NCI-H146 treated with DMSO at 0.1 percent for 48 hours (cell line): ENCODE measurements at regions not wholly inside any gene's neighbourhood (a gene's known extent, or its start where the extent isn't known, plus 50 kb on each side); places are given as distances from the start of the nearest gene placed in this dataset.
"Not testable (repeated sequence)": the region's sequence is repeated elsewhere in the genome, so short reads cannot be mapped to it uniquely, and the experiment has no call there.

Experiments used
- DNase-seq: peaks from one replicate; lab custom pipeline; 2025; ENCODE audit not compliant: unreplicated experiment; lab: John Stamatoyannopoulos, UW

GRCh38 chr2:228367356-228367755, 185.9 kb upstream of the SPHKAP start:
- no peak for DNase-seq

GRCh38 chr2:228359473-228359872, 178.0 kb upstream of the SPHKAP start:
- DNase-seq = no peak

GRCh38 chr2:228355897-228356296, 174.4 kb upstream of the SPHKAP start:
- no peak for DNase-seq

- DNase-seq = not testable (repeated sequence)
Observed at GRCh38 chr2:228352980-228353379, 171.5 kb upstream of the SPHKAP start.

- no peak for DNase-seq
Observed at GRCh38 chr2:228352048-228352447, 170.6 kb upstream of the SPHKAP start.

- DNase-seq = no peak
Observed at GRCh38 chr2:228348516-228349064, 167.1 kb upstream of the SPHKAP start.

GRCh38 chr2:228344531-228344930, 163.0 kb upstream of the SPHKAP start:
- DNase-seq = no peak

GRCh38 chr2:228339525-228339924, 158.0 kb upstream of the SPHKAP start:
- no peak for DNase-seq

GRCh38 chr2:228334180-228334579, 152.7 kb upstream of the SPHKAP start:
- no peak for DNase-seq

GRCh38 chr2:228329282-228329681, 147.8 kb upstream of the SPHKAP start:
- no peak for DNase-seq

GRCh38 chr2:228321015-228321414, 139.5 kb upstream of the SPHKAP start:
- DNase-seq = no peak

- DNase-seq = no peak
Observed at GRCh38 chr2:228318218-228318617, 136.7 kb upstream of the SPHKAP start.

- DNase-seq = no peak
Observed at GRCh38 chr2:228312172-228312571, 130.7 kb upstream of the SPHKAP start.

GRCh38 chr2:228303960-228304359, 122.5 kb upstream of the SPHKAP start:
- DNase-seq = no peak

- DNase-seq = no peak
Observed at GRCh38 chr2:228283491-228284171, 102.1 kb upstream of the SPHKAP start.

GRCh38 chr2:228282376-228282775, 100.9 kb upstream of the SPHKAP start:
- no peak for DNase-seq

- no peak for DNase-seq
Observed at GRCh38 chr2:228273159-228273558, 91.7 kb upstream of the SPHKAP start.

GRCh38 chr2:228269351-228269750, 87.9 kb upstream of the SPHKAP start:
- no peak for DNase-seq

- no peak for DNase-seq
Observed at GRCh38 chr2:228268756-228269155, 87.3 kb upstream of the SPHKAP start.

GRCh38 chr2:228268301-228268700, 86.8 kb upstream of the SPHKAP start:
- DNase-seq = no peak

- no peak for DNase-seq
Observed at GRCh38 chr2:228263156-228263555, 81.7 kb upstream of the SPHKAP start.

- no peak for DNase-seq
Observed at GRCh38 chr2:228261546-228261945, 80.1 kb upstream of the SPHKAP start.

GRCh38 chr2:228257379-228257778, 75.9 kb upstream of the SPHKAP start:
- DNase-seq = no peak
